Mesothelial cell of epicardium (in vitro differentiated cells): ENCODE measurements at regions not wholly inside any gene's neighbourhood (a gene's known extent, or its start where the extent isn't known, plus 50 kb on each side); places are given as distances from the start of the nearest gene placed in this dataset.

Source experiments
- DNase-seq, 2 experiments: peaks; one replicate each; pipeline ENCODE4 v3.0.0; 2021; ENCODE audit warnings: low spot score in 2 of 2; ENCODE audit not compliant: unreplicated experiment in 2 of 2
- H3K27ac Mint-ChIP-seq: 2 replicates; pipeline ENCODE4 v1.8.0; 2021; ENCODE audit warnings: mixed read lengths
- H3K27me3 Mint-ChIP-seq: 2 replicates; pipeline ENCODE4 v1.8.0; 2021; ENCODE audit warnings: low read depth, mixed read lengths
- H3K36me3 Mint-ChIP-seq: 2 replicates; pipeline ENCODE4 v1.8.0; 2021; ENCODE audit warnings: mixed read lengths
- H3K4me1 Mint-ChIP-seq: 2 replicates; pipeline ENCODE4 v1.8.0; 2021; ENCODE audit warnings: mixed read lengths
- H3K4me3 Mint-ChIP-seq: 2 replicates; pipeline ENCODE4 v1.8.0; 2021; ENCODE audit warnings: mild to moderate bottlenecking, moderate library complexity, mixed read lengths
- H3K9me3 Mint-ChIP-seq: 2 replicates; pipeline ENCODE4 v1.8.0; 2021; ENCODE audit warnings: mixed read lengths
- CTCF ChIP-seq: fragments of 200-600 bp; sonication (generic); IDR thresholded peaks from one replicate; pipeline ENCODE4 v1.5.0; 2021; ENCODE audit warnings: antibody characterized with exemption; ENCODE audit not compliant: unreplicated experiment

- no peak overlapping the region for H3K27ac Mint-ChIP-seq
- H3K4me3 Mint-ChIP-seq, result no peak overlapping the region
- no peak for DNase-seq
- H3K4me1 Mint-ChIP-seq, result peaks cover 21% of the 10 kb centered on the region
- no peaks in the 10 kb centered on the region for H3K36me3 Mint-ChIP-seq
- peaks cover 5% of the 10 kb centered on the region for H3K9me3 Mint-ChIP-seq
- H3K27me3 Mint-ChIP-seq, result no peaks in the 10 kb centered on the region
- no peak for TF ChIP-seq CTCF
Observed at GRCh38 chr18:61989138-61989537, 96.3 kb upstream of the RNF152 start.

GRCh38 chr18:61988100-61988499, 95.3 kb upstream of the RNF152 start:
- Mint-ChIP-seq H3K27me3 (no peaks in the 10 kb centered on the region), H3K4me3 (no peak overlapping the region), H3K4me1 (peaks cover 12% of the 10 kb centered on the region), H3K9me3 (peaks cover 8% of the 10 kb centered on the region), H3K36me3 (no peaks in the 10 kb centered on the region), H3K27ac (no peak overlapping the region)
- TF ChIP-seq CTCF, result no peak
- DNase-seq, result no peak

- peaks cover 14% of the 10 kb centered on the region for H3K9me3 Mint-ChIP-seq
- no peaks in the 10 kb centered on the region for H3K27me3 Mint-ChIP-seq
- TF ChIP-seq CTCF, result no peak
- no peak for DNase-seq
- H3K27ac Mint-ChIP-seq, result no peak overlapping the region
- no peaks in the 10 kb centered on the region for H3K36me3 Mint-ChIP-seq
- peaks cover under 1% of the 10 kb centered on the region for H3K4me1 Mint-ChIP-seq
- no peak overlapping the region for H3K4me3 Mint-ChIP-seq
Observed at GRCh38 chr18:61985681-61986080, 92.9 kb upstream of the RNF152 start.

GRCh38 chr18:61984349-61984748, 91.5 kb upstream of the RNF152 start:
- Mint-ChIP-seq H3K9me3 (peaks cover 14% of the 10 kb centered on the region), H3K36me3 (no peaks in the 10 kb centered on the region), H3K4me3 (no peak overlapping the region), H3K27ac (no peak overlapping the region), H3K4me1 (peaks cover 6% of the 10 kb centered on the region), H3K27me3 (no peaks in the 10 kb centered on the region)
- DNase-seq, result no peak
- TF ChIP-seq CTCF, result no peak

- no peak overlapping the region for H3K27ac Mint-ChIP-seq
- no peak for TF ChIP-seq CTCF
- H3K27me3 Mint-ChIP-seq, result no peaks in the 10 kb centered on the region
- no peak overlapping the region for H3K4me3 Mint-ChIP-seq
- peaks cover 6% of the 10 kb centered on the region for H3K4me1 Mint-ChIP-seq
- peaks cover 9% of the 10 kb centered on the region for H3K9me3 Mint-ChIP-seq
- DNase-seq, result no peak
- no peaks in the 10 kb centered on the region for H3K36me3 Mint-ChIP-seq
Observed at GRCh38 chr18:61982475-61982874, 89.7 kb upstream of the RNF152 start.

GRCh38 chr18:61980355-61980754, 87.5 kb upstream of the RNF152 start:
- no peak overlapping the region for H3K4me3 Mint-ChIP-seq
- H3K27ac Mint-ChIP-seq, result peak overlapping the region; percentile 58
- TF ChIP-seq CTCF, result no peak
- H3K27me3 Mint-ChIP-seq, result no peaks in the 10 kb centered on the region
- no peak for DNase-seq
- peaks cover 6% of the 10 kb centered on the region for H3K4me1 Mint-ChIP-seq
- peaks cover 9% of the 10 kb centered on the region for H3K9me3 Mint-ChIP-seq
- H3K36me3 Mint-ChIP-seq, result no peaks in the 10 kb centered on the region
